Right cardiac atrium (tissue), 5 donors: ENCODE measurements at regions not wholly inside any gene's neighbourhood (a gene's known extent, or its start where the extent isn't known, plus 50 kb on each side); places are given as distances from the start of the nearest gene placed in this dataset.

Source experiments
- ATAC-seq, 2 donors: fragments of 200-7000 bp; cut with Tn5 transposase; one replicate each; pipeline versions ENCODE4 v1.8.0 to v1.9.1; 2020; ENCODE audit warnings: moderate library complexity in 2 of 2, mild to moderate bottlenecking in 1 of 2
- DNase-seq, 3 donors: peaks; one replicate each; pipeline ENCODE4 v3.0.0-alpha.2; 2020
- H3K27ac ChIP-seq: one replicate; pipeline ENCODE4 v1.5.1; 2013; ENCODE audit warnings: mild to moderate bottlenecking, low read length, control low read depth, moderate library complexity
- H3K27me3 ChIP-seq: one replicate; pipeline ENCODE4 v1.6.1; 2013; ENCODE audit not compliant: control insufficient read depth, insufficient read depth
- H3K4me1 ChIP-seq: one replicate; pipeline ENCODE4 v1.6.1; 2013; ENCODE audit warnings: low read length; ENCODE audit not compliant: control insufficient read depth, insufficient read depth
- H3K4me3 ChIP-seq: one replicate; pipeline ENCODE4 v1.5.1; 2013; ENCODE audit warnings: low read length, control low read depth
- H3K9me3 ChIP-seq: one replicate; pipeline ENCODE4 v1.6.1; 2013; ENCODE audit warnings: low read length; ENCODE audit not compliant: control insufficient read depth
- WGBS: extraction: QIAGEN DNeasy Blood & Tissue Kit; methylation state at CpG from one replicate; pipeline ENCODE4 v1.1.7; 2013; 5-methylcytosine and 5-hydroxymethylcytosine counted together
- intact Hi-C, 4 donors: fragments of 100-400 bp; cut with DNase I; formaldehyde crosslinking; loops; one replicate each; pipeline versions ENCODE4 v1.11.0 to v1.14.0; 2022 to 2023
- donor health status: healthy with polysubstance abuse.
- donor health status: DM: no; HTN: yes; CAD: no.
- donor health status: DM: no; HTN: no; CAD: no.
- donor health status: DM: no; HTN: yes; CAD: no; lungs with severe emphysema.
- donor health status: DM: yes; HTN: yes; CAD: no.

- 75% methylated on average over 3 of the region's 3 CpGs for WGBS
- no peaks in the 10 kb centered on the region for H3K4me1 ChIP-seq
- no peaks in the 10 kb centered on the region for H3K9me3 ChIP-seq
- H3K27ac ChIP-seq, result no peak overlapping the region
- no peak overlapping the region for H3K4me3 ChIP-seq
- no peak for DNase-seq
- no peak for ATAC-seq
- no peaks in the 10 kb centered on the region for H3K27me3 ChIP-seq
- intact Hi-C loops, result no loop called here
These were observed 127.6 kb upstream of the DLGAP1 start for GRCh38 chr18:4582431-4583335.

- 78% methylated on average over 2 of the region's 2 CpGs for WGBS
- intact Hi-C loops, result no loop called here
- Histone ChIP-seq H3K9me3 (no peaks in the 10 kb centered on the region), H3K4me1 (no peaks in the 10 kb centered on the region), H3K27ac (no peak overlapping the region), H3K27me3 (no peaks in the 10 kb centered on the region), H3K4me3 (no peak overlapping the region)
- ATAC-seq (no peak), DNase-seq (no peak)
These were observed 126.9 kb upstream of the DLGAP1 start for GRCh38 chr18:4581966-4582365.

GRCh38 chr18:4578449-4578848, 123.3 kb upstream of the DLGAP1 start:
- intact Hi-C loops, result no loop called here
- H3K9me3 ChIP-seq, result no peaks in the 10 kb centered on the region
- no peak overlapping the region for H3K27ac ChIP-seq
- no peak overlapping the region for H3K4me3 ChIP-seq
- H3K4me1 ChIP-seq, result no peaks in the 10 kb centered on the region
- ATAC-seq (no peak), DNase-seq (no peak)
- H3K27me3 ChIP-seq, result no peaks in the 10 kb centered on the region
- 84% methylated on average over 5 of the region's 5 CpGs for WGBS

- intact Hi-C loops, result no loop called here
- H3K4me1 ChIP-seq, result no peaks in the 10 kb centered on the region
- DNase-seq (no peak), ATAC-seq (no peak)
- H3K27me3 ChIP-seq, result no peaks in the 10 kb centered on the region
- no peaks in the 10 kb centered on the region for H3K9me3 ChIP-seq
- no peak overlapping the region for H3K4me3 ChIP-seq
- H3K27ac ChIP-seq, result no peak overlapping the region
- WGBS, result 60% methylated on average over 3 of the region's 3 CpGs
These were observed 118.6 kb upstream of the DLGAP1 start for GRCh38 chr18:4573735-4574134.

GRCh38 chr18:4557502-4557901, 102.4 kb upstream of the DLGAP1 start:
- intact Hi-C loops, result no loop called here
- ATAC-seq (no peak), DNase-seq (no peak)
- Histone ChIP-seq H3K4me1 (no peaks in the 10 kb centered on the region), H3K4me3 (no peak overlapping the region), H3K27ac (no peak overlapping the region), H3K9me3 (no peaks in the 10 kb centered on the region), H3K27me3 (no peaks in the 10 kb centered on the region)
- 88% methylated on average over 3 of the region's 3 CpGs for WGBS

- Histone ChIP-seq H3K4me1 (no peaks in the 10 kb centered on the region), H3K27ac (no peak overlapping the region), H3K9me3 (no peaks in the 10 kb centered on the region), H3K27me3 (no peaks in the 10 kb centered on the region), H3K4me3 (no peak overlapping the region)
- ATAC-seq (no peak), DNase-seq (no peak)
- WGBS, result 43% methylated on average over 1 of the region's 1 CpG
- intact Hi-C loops, result no loop called here
These were observed 95.9 kb upstream of the DLGAP1 start for GRCh38 chr18:4551001-4551360.

GRCh38 chr18:4549164-4549872, 94.2 kb upstream of the DLGAP1 start:
- no peak for DNase-seq
- H3K4me1 ChIP-seq, result no peaks in the 10 kb centered on the region
- no peak overlapping the region for H3K4me3 ChIP-seq
- no peak for ATAC-seq
- no peaks in the 10 kb centered on the region for H3K9me3 ChIP-seq
- H3K27me3 ChIP-seq, result no peaks in the 10 kb centered on the region
- H3K27ac ChIP-seq, result no peak overlapping the region
- intact Hi-C loops, result no loop called here

- Histone ChIP-seq H3K27ac (no peak overlapping the region), H3K27me3 (no peaks in the 10 kb centered on the region), H3K4me1 (no peaks in the 10 kb centered on the region), H3K4me3 (no peak overlapping the region), H3K9me3 (no peaks in the 10 kb centered on the region)
- intact Hi-C loops, result no loop called here
- ATAC-seq, result no peak
- no peak for DNase-seq
- 77% methylated on average over 6 of the region's 6 CpGs for WGBS
These were observed 92.0 kb upstream of the DLGAP1 start for GRCh38 chr18:4547126-4547525.

GRCh38 chr18:4544142-4544541, 89.0 kb upstream of the DLGAP1 start:
- ATAC-seq (no peak), DNase-seq (no peak)
- H3K4me3 ChIP-seq, result no peak overlapping the region
- H3K9me3 ChIP-seq, result no peaks in the 10 kb centered on the region
- no peaks in the 10 kb centered on the region for H3K4me1 ChIP-seq
- intact Hi-C loops, result no loop called here
- no peaks in the 10 kb centered on the region for H3K27me3 ChIP-seq
- no peak overlapping the region for H3K27ac ChIP-seq
- WGBS, result 76% methylated on average over 6 of the region's 6 CpGs

GRCh38 chr18:4543711-4544110, 88.6 kb upstream of the DLGAP1 start:
- Histone ChIP-seq H3K27ac (no peak overlapping the region), H3K9me3 (no peaks in the 10 kb centered on the region), H3K4me3 (no peak overlapping the region), H3K27me3 (no peaks in the 10 kb centered on the region), H3K4me1 (no peaks in the 10 kb centered on the region)
- intact Hi-C loops, result no loop called here
- DNase-seq (no peak), ATAC-seq (no peak)

GRCh38 chr18:4541588-4541987, 86.5 kb upstream of the DLGAP1 start:
- peaks cover 4% of the 10 kb centered on the region for H3K9me3 ChIP-seq
- intact Hi-C loops, result no loop called here
- H3K27me3 ChIP-seq, result no peaks in the 10 kb centered on the region
- ATAC-seq (no peak), DNase-seq (no peak)
- H3K4me3 ChIP-seq, result no peak overlapping the region
- no peaks in the 10 kb centered on the region for H3K4me1 ChIP-seq
- no peak overlapping the region for H3K27ac ChIP-seq
- 85% methylated on average over 3 of the region's 3 CpGs for WGBS
